ENCODE measurements at regions not wholly inside any gene's neighbourhood (a gene's known extent, or its start where the extent isn't known, plus 50 kb on each side); places are given as distances from the start of the nearest gene placed in this dataset.
"Not testable (repeated sequence)": the region's sequence is repeated elsewhere in the genome, so short reads cannot be mapped to it uniquely, and the experiment has no call there.

DNA sequence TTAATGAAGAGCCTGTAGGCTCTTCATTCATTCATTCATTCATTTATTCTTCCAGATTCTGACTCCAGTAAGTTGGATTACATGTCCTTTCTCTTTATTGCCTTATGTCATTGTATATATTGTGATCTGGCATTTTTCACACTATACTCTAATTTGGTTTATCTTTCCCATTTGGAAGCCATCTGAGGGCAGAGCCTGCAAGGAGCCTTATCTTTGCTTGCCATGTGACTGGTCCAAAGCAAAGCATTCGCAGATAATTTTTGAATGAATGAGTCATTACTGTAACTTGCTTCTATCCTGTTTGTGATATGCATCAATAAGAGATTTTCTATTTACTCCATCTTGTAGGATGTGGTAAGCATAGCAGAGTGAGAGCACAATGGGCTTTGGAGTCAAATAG is 108.4 kb upstream of the DAB1 start:
- TF ChIP-seq, protein P1, sequence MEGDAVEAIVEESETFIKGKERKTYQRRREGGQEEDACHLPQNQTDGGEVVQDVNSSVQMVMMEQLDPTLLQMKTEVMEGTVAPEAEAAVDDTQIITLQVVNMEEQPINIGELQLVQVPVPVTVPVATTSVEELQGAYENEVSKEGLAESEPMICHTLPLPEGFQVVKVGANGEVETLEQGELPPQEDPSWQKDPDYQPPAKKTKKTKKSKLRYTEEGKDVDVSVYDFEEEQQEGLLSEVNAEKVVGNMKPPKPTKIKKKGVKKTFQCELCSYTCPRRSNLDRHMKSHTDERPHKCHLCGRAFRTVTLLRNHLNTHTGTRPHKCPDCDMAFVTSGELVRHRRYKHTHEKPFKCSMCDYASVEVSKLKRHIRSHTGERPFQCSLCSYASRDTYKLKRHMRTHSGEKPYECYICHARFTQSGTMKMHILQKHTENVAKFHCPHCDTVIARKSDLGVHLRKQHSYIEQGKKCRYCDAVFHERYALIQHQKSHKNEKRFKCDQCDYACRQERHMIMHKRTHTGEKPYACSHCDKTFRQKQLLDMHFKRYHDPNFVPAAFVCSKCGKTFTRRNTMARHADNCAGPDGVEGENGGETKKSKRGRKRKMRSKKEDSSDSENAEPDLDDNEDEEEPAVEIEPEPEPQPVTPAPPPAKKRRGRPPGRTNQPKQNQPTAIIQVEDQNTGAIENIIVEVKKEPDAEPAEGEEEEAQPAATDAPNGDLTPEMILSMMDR (IDR thresholded peaks at IDR 0.05; ENCODE audit: low read length, missing control alignments): no peak
- no peak overlapping the region for H3K4me3 ChIP-seq (replicated peaks; ENCODE audit: low read depth, low read length)

DNA sequence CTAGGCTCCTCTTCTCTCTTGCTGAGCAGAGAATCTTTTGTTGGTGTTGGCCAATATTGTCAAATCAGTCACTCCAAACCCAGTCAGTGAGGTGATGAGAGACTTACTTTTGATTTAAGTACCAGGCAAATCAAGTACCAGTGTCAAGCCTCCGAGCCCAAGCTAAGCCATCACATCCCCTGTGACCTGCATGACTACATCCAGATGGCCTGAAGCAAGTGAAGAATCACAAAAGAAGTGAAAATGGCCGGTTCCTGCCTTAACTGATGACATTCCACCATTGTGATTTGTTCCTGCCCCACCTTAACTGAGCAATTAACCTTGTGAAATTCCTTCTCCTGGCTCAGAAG is 107.0 kb upstream of the DAB1 start:
- DNase-seq (ENCODE audit: low read depth); H3K4me3 ChIP-seq (replicated peaks; ENCODE audit: low read depth, low read length): not testable (repeated sequence)

More for the DNA sequence above, 108.4 kb upstream of the DAB1 start:
- no peak for DNase-seq (ENCODE audit: low read depth)

DNA sequence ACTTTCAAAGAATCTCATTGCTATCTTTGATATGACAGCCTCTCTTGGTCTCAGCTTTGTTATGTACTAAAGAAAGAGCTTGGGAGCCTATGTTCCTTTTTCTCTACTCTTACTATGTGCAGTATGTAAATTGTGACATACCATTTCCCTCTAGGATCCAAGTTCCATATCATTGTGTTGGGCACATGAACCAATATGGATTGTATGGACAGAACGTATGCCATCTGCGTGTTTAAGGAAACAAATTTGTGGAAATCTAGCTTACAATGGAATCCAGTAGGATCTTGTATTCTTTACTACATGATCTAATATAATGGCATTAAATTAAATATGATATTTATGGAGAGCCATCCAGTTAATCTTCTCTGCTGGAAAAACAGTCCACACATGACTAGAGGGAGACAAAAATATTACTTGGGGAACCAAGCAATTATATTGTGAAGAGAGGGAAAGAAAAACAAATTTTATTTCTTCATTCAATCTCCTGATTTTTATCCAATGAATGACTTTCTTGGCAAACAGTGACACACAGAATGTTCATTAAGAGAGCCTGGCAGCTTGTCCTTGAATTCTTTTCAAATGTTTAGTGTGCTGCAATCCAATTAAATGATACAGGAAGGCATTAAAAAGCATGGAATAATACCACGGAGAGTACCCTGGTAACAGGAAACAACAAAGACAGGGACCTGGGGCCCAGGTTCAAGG is 106.5 kb upstream of the DAB1 start:
- TF ChIP-seq, protein P1 (IDR thresholded peaks at IDR 0.05; ENCODE audit: low read length, missing control alignments): no peak
- no peak overlapping the region for H3K4me3 ChIP-seq (replicated peaks; ENCODE audit: low read depth, low read length)
- DNase-seq (ENCODE audit: low read depth): no peak

DNA sequence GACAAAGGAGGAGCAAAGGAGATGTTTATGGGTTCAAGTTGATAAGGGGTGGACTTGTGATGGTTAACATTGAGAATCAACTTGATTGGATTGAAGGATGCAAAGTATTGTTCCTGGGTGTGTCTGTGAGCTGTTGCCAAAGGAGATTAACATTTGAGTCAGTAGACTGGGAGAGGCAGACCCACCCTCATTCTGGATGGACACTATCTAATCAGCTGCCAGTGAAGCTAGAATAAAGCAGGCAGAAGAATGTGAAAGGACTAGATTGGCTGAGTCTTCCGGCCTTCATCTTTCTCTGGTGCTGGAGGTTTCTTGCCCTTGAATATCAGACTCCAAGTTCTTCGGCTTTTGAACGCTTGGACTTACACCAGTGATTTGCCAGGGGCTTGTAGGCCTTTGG is 98.7 kb upstream of the DAB1 start:
- DNase-seq (ENCODE audit: low read depth): no peak
- TF ChIP-seq, protein P1 (IDR thresholded peaks at IDR 0.05; ENCODE audit: low read length, missing control alignments): no peak
- no peak overlapping the region for H3K4me3 ChIP-seq (replicated peaks; ENCODE audit: low read depth, low read length)

DNA sequence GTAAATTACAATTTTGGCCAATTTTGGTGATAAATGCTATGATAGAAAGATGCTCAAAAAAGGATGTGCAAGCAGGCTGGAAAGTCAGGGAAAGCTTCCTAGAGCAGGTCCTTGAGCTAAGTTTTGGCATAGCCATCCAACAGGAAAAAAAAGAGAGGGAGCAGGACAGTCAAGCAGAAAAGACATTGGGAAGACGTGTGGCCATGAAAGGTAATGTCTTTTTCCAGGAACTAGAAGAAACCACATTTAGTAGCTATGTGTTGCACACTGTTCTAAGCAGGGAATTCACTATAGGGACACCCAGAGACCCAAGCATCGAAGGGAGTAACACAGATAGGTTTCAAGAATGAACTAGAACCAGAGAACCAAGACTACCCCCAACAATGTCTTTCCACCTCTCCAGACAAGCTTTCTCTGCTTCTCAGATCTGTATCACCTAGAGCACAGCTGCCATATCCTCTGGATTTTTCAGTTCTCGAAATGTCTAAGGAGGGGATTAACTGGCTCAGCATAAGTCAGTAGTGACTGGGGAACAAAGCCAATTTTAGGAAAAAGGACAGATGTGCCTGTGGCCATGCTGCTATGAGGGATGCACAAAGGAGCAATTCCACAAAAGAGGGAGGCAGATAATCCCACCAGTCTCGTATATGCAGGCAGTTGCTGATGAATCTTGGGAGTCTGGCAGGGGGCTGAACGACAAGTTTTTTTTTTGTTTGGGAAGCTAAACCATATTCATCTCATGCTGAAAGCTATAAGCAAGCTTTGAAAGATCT is 97.1 kb upstream of the DAB1 start:
- TF ChIP-seq, protein P1 (IDR thresholded peaks at IDR 0.05; ENCODE audit: low read length, missing control alignments): no peak
- no peak for DNase-seq (ENCODE audit: low read depth)
- no peak overlapping the region for H3K4me3 ChIP-seq (replicated peaks; ENCODE audit: low read depth, low read length)

- DNase-seq (ENCODE audit: low read depth): no peak
- H3K4me3 ChIP-seq (replicated peaks; ENCODE audit: low read depth, low read length): no peak overlapping the region
- TF ChIP-seq, protein P1 (IDR thresholded peaks at IDR 0.05; ENCODE audit: low read length, missing control alignments): no peak
Observed at GRCh38 chr1:57518496-57518895, 94.6 kb upstream of the DAB1 start.

GRCh38 chr1:57517587-57518374 is 93.9 kb upstream of the DAB1 start:
- DNase-seq (ENCODE audit: low read depth): no peak
- no peak overlapping the region for H3K4me3 ChIP-seq (replicated peaks; ENCODE audit: low read depth, low read length)
- TF ChIP-seq, protein P1 (IDR thresholded peaks at IDR 0.05; ENCODE audit: low read length, missing control alignments): no peak
